D721Med (cell line): ENCODE measurements at regions not wholly inside any gene's neighbourhood (a gene's known extent, or its start where the extent isn't known, plus 50 kb on each side); places are given as distances from the start of the nearest gene placed in this dataset.

Source experiments
- DNase-seq: peaks from one replicate; pipeline ENCODE4 v3.0.0; 2011; ENCODE audit warnings: low spot score; ENCODE audit not compliant: insufficient read length
- FAIRE-seq: peaks from 2 replicates; lab custom pipeline; 2011; peaks lifted over from hg19 to GRCh38; lab: Jason Lieb, UNC
- CTCF ChIP-seq: IDR thresholded peaks from 2 replicates; pipeline ENCODE4 v1.5.1; 2012; ENCODE audit warnings: mild to moderate bottlenecking, control low read depth; ENCODE audit not compliant: insufficient read depth; ENCODE audit errors: missing control alignments

DNA sequence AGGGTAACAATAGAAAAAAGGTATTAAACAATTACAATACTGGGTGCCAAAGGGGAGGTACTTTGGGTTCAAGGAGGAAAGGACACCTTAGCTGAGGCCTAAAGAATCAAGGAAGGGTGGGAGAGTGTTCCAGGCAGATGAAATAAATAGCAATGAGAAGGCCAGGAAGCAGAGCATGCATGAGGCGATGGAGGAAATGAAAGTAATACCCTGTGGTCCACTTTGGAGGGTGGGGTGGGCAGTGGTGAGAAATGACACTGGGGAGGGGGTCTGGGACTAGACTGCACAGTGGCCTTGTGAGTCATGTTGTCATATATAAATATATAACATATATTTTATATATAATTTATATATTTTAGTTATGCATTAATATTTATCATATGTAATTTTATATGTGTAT lies 55.9 kb downstream of the BHLHE40 start:
- DNase-seq (no peak), FAIRE-seq (no peak)
- TF ChIP-seq CTCF = no peak

- DNase-seq (no peak), FAIRE-seq (no peak)
- TF ChIP-seq CTCF = no peak
Observed at GRCh38 chr3:5035692-5036391, 56.6 kb downstream of the BHLHE40 start.

DNA sequence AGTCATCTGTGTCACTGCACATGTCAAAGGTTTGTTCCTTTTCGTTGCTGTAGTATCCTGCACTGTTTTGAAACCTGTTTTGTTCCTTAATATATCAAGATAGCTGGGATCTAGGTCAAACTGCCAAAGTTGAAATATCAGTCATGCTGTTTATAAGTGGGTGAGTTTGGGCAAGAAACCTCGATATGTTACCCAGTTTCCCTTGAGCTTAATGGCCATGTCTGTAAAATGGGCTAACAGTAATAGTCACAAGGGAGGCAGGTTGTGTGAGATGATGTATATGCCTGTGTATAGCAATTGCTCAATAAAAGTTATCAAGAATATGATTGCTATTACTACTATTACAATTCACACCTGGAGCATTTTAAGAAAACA lies 57.1 kb downstream of the BHLHE40 start:
- FAIRE-seq = no peak
- DNase-seq = no peak
- TF ChIP-seq CTCF = no peak

DNA sequence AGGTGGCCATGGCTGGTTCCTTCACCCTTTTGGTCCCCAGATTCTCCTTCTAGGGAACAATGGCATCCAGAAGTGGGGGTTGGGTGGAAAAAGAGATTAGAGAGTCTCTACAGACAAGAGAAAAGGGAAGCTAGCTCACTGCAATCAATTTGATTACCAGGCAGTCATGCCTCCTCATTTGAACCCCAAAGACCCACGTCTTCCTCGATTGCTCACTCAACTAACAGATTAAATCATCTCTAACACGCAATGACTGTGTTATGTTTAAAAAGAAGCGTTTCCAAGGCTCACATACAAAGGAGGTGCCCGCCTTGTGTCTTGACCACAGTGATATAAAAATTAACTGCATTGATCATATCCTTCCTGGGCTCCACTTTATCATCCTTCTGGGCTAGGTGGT lies 57.6 kb downstream of the BHLHE40 start:
- FAIRE-seq = no peak
- no peak for DNase-seq
- no peak for TF ChIP-seq CTCF

DNA sequence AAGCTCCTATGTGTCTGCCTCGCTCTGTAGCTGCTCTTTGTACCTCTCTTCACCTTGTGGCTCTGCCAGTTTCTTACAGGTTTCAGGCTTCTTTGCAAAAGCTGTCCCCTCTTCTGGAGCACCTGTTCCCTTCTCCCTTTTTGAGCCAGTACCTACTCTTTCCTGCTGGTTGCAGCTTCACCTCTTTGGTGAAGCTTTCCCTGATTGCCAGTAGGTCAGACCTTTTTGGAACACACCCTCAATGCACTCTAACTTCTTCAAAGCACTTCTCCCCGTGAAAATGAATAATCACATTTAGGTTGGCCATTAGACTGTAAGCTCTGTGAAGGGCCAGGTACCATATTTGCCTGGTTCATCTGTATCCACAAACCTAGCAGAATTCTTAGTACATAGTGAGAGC lies 60.3 kb downstream of the BHLHE40 start:
- no peak for FAIRE-seq
- no peak for DNase-seq
- no peak for TF ChIP-seq CTCF

DNA sequence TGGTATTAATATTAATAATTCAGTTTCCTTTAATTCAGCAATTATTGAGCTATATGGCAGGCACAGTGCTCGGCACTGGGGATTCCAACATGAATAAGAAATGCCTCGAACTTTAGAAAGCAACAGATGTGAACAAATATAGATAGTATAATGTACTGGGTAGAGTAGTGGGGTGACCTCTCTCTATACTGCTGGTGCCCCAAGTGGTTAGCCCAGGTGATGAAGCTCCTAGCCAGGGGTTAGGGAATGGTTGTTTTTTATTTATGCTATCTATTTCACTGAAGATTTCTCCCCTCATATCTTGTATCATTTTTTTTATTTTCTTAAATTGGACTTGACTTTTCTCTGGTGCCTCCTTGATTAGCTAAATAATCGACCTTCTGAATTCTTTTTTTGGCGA lies 62.1 kb downstream of the BHLHE40 start:
- TF ChIP-seq CTCF = no peak
- DNase-seq (no peak), FAIRE-seq (no peak)

- DNase-seq (no peak), FAIRE-seq (no peak)
- TF ChIP-seq CTCF = no peak
Observed at GRCh38 chr3:5045961-5046360, 66.7 kb downstream of the BHLHE40 start.
